Parathyroid adenoma (tissue), 2 donors: ENCODE measurements at regions not wholly inside any gene's neighbourhood (a gene's known extent, or its start where the extent isn't known, plus 50 kb on each side); places are given as distances from the start of the nearest gene placed in this dataset.

Experiments
- H2AFZ ChIP-seq: fragments of 300-600 bp; sonication (generic); one replicate; pipeline ENCODE4 v1.7.0; 2017; ENCODE audit warnings: antibody characterized with exemption, mild to moderate bottlenecking
- H3K27ac ChIP-seq: fragments of 300-600 bp; sonication (generic); one replicate; pipeline ENCODE4 v1.7.0; 2017
- H3K27me3 ChIP-seq: fragments of 300-600 bp; sonication (generic); one replicate; pipeline ENCODE4 v1.7.0; 2017; ENCODE audit warnings: low read length; ENCODE audit not compliant: control insufficient read depth, insufficient read depth
- H3K36me3 ChIP-seq: fragments of 300-600 bp; sonication (generic); one replicate; pipeline ENCODE4 v1.7.0; 2017; ENCODE audit warnings: low read length; ENCODE audit not compliant: control insufficient read depth, insufficient read depth
- H3K4me1 ChIP-seq: fragments of 300-600 bp; sonication (generic); one replicate; pipeline ENCODE4 v1.7.0; 2017; ENCODE audit warnings: control low read depth
- H3K4me2 ChIP-seq: fragments of 300-600 bp; sonication (generic); one replicate; pipeline ENCODE4 v1.7.0; 2017; ENCODE audit warnings: low read length
- H3K4me3 ChIP-seq: fragments of 300-600 bp; sonication (generic); one replicate; pipeline ENCODE4 v1.7.0; 2017; ENCODE audit warnings: low read depth, low read length
- H3K79me2 ChIP-seq: fragments of 300-600 bp; sonication (generic); one replicate; pipeline ENCODE4 v1.7.0; 2017; ENCODE audit warnings: control low read depth
- H3K9ac ChIP-seq: fragments of 300-600 bp; sonication (generic); one replicate; pipeline ENCODE4 v1.7.0; 2017; ENCODE audit warnings: mild to moderate bottlenecking
- H3K9me3 ChIP-seq: fragments of 300-600 bp; sonication (generic); one replicate; pipeline ENCODE4 v1.7.0; 2017; ENCODE audit warnings: low read length; ENCODE audit not compliant: control insufficient read depth
- CTCF ChIP-seq: fragments of 300-600 bp; sonication (generic); IDR thresholded peaks from one replicate; pipeline ENCODE4 v1.7.0; 2017; ENCODE audit warnings: antibody characterized with exemption, mild to moderate bottlenecking
- donor health status: primary hyperparathyroidism.

- Histone ChIP-seq H3K9ac (no peak overlapping the region), H3K36me3 (no peaks in the 10 kb centered on the region)
- TF ChIP-seq CTCF: no peak
Measured at GRCh38 chr9:90325913-90326653, 316.5 kb downstream of the DIRAS2 start.

GRCh38 chr9:90330231-90330630, 312.4 kb downstream of the DIRAS2 start:
- Histone ChIP-seq H3K4me1 (no peaks in the 10 kb centered on the region), H3K27ac (no peak overlapping the region), H3K27me3 (no peaks in the 10 kb centered on the region), H3K79me2 (no peaks in the 10 kb centered on the region), H3K9me3 (no peaks in the 10 kb centered on the region), H3K36me3 (no peaks in the 10 kb centered on the region), H3K4me2 (no peak overlapping the region), H3K9ac (no peak overlapping the region), H2AFZ (no peak overlapping the region), H3K4me3 (no peak overlapping the region)
- TF ChIP-seq CTCF: no peak

More at GRCh38 chr9:90325913-90326653, 316.5 kb downstream of the DIRAS2 start:
- no peaks in the 10 kb centered on the region for H3K9me3 ChIP-seq
- H3K79me2 ChIP-seq: no peaks in the 10 kb centered on the region
- no peak overlapping the region for H3K27ac ChIP-seq
- H3K4me3 ChIP-seq: no peak overlapping the region
- H3K4me1 ChIP-seq: no peaks in the 10 kb centered on the region
- H3K4me2 ChIP-seq: no peak overlapping the region
- no peaks in the 10 kb centered on the region for H3K27me3 ChIP-seq
- H2AFZ ChIP-seq: no peak overlapping the region

- no peak overlapping the region for H3K4me2 ChIP-seq
- H3K9me3 ChIP-seq: no peaks in the 10 kb centered on the region
- no peaks in the 10 kb centered on the region for H3K79me2 ChIP-seq
- H3K9ac ChIP-seq: no peak overlapping the region
- no peaks in the 10 kb centered on the region for H3K36me3 ChIP-seq
- H2AFZ ChIP-seq: peak overlapping the region; percentile 56
- H3K27ac ChIP-seq: no peak overlapping the region
- TF ChIP-seq CTCF: no peak
- H3K27me3 ChIP-seq: no peaks in the 10 kb centered on the region
- H3K4me1 ChIP-seq: no peaks in the 10 kb centered on the region
- no peak overlapping the region for H3K4me3 ChIP-seq
Measured at GRCh38 chr9:90331826-90332575, 310.6 kb downstream of the DIRAS2 start.

- Histone ChIP-seq H3K27me3 (no peaks in the 10 kb centered on the region), H3K4me1 (no peaks in the 10 kb centered on the region), H3K79me2 (no peaks in the 10 kb centered on the region), H3K4me2 (no peak overlapping the region), H3K9me3 (no peaks in the 10 kb centered on the region), H3K27ac (no peak overlapping the region), H3K4me3 (no peak overlapping the region), H3K36me3 (no peaks in the 10 kb centered on the region), H2AFZ (no peak overlapping the region), H3K9ac (no peak overlapping the region)
- TF ChIP-seq CTCF: no peak
Measured at GRCh38 chr9:90333226-90333625, 309.4 kb downstream of the DIRAS2 start.
